ENCODE measurements at regions not wholly inside any gene's neighbourhood (a gene's known extent, or its start where the extent isn't known, plus 50 kb on each side); places are given as distances from the start of the nearest gene placed in this dataset.

DNA sequence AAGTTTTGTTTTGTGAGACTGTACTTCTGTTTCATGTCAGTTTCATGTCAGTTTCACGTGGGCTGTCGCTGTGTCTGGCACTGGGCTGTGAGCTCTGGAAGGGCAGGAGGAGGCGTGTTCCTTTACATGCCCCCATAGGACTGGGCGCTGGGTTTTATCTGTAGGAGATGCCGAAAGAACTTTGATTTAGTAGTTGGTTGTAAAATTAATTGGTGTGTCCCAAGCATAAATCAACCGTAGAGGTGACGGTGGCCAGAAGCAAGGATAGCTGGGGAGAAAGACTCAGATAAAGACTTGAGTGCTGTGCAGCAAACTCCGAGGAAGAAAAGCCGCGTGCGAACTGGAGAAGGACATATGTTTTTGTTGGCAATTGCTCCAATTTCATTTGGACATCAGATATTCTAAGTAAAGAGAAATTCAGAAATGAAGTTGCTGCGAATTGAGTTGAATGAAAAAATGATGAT lies 182.5 kb downstream of the VRK1 start:
- TF ChIP-seq POLR2A (IDR thresholded peaks at IDR 0.05; ENCODE audit: low read length) (no peak), GATA1 (IDR thresholded peaks at IDR 0.05; ENCODE audit: low read depth, low read length) (no peak)

All from erythroblast (primary cell).